CD1c-positive myeloid dendritic cell (primary cell): ENCODE measurements at regions not wholly inside any gene's neighbourhood (a gene's known extent, or its start where the extent isn't known, plus 50 kb on each side); places are given as distances from the start of the nearest gene placed in this dataset.
"Not testable (repeated sequence)": the region's sequence is repeated elsewhere in the genome, so short reads cannot be mapped to it uniquely, and the experiment has no call there.

Source experiments
- DNase-seq: peaks from one replicate; pipeline ENCODE4 v3.0.0-alpha.2; 2016; ENCODE audit errors: extremely low spot score

DNA sequence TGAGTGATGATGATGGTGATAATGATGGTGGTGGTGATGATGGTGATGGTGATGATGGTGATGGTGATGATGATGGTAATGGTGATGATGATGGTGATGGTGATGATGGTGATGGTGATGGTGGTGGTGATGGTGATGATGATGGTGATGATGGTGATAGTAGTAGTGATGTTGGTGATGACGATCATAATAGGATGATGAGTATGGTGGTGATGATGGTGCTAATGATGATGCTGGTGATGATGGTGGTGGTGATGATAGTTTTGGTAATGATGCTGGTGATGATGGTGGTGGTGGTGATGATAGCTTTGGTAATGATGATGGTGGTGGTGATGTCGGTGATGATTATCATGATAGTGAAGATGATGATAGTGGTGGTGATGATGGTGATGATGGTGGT is 171.5 kb upstream of the SFSWAP start:
- no peak for DNase-seq

DNA sequence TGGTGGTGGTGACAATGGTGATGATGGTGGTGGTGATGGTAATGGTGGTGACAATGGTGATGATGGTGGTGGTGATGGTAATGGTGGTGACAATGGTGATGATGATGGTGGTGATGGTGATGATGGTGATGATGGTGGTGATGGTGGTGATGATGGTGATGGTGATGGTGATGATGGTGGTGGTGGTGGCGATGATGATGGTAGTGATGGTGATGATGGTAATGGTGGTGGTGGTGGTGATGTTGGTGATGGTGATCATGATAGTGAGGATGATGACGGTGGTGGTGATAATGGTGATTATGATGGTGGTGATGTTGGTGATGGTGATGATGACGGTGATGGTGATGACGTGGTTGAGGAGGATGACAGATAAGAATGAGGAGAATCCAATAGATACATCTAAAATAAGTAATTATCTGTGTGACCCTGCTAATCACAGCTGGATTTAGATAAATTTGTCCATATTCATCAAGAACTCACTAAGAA is 170.7 kb upstream of the SFSWAP start:
- no peak for DNase-seq

DNA sequence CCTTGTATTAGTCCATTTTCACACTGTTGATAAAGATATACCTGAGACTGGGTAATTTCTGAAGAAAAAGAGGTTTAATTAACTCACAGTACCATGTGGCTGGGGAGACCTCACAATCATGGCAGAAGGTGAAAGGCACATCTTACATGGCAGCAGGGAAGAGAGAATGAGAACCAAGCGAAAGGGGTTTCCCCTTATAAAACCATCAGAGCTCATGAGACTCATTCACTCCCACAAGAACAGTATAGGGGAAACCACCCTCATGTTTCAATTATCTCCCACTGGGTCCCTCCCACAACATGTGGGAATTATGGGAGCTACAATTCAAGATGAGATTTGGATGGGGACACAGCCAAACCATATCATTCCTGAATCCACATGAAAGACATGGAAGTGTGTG is 169.4 kb upstream of the SFSWAP start:
- not testable (repeated sequence) for DNase-seq

DNA sequence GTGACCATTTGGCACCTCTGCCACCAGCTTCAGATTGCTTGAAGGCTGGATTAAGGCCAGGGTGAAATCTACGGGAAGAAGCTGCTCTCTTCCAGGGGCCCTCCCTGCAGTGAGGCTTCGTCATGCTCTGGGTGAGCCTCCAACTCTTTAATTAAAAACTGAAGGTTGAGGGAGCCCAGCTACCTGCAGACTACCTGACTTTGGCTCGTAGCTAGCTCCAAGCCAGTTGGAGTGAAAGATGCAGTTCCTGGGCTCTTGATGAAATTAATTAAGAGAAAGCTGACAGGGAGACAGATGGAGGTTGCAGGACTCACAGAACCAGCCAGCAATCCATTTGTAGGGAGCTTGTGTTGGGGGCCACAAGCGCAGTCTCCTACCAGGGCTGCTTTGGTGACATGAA is 168.5 kb upstream of the SFSWAP start:
- no peak for DNase-seq

DNA sequence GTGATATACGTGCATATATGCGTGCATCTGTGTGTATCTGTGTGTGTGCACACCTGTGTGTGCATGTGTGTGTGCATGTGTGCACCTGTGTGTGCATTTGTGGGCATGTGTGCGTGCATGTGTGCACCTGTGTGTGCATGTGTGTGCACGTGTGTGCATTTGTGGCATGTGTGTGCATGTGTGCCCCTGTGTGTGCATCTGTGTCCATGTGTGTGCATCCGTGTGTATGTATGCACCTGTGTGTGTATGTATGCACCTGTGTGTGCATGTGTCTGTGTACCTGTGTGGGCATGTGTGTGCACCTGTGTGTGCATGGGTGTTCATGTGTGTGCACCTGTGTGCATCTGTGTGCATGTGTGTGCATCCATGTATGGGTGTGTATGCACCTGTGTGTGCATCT is 167.8 kb upstream of the SFSWAP start:
- no peak for DNase-seq

DNA sequence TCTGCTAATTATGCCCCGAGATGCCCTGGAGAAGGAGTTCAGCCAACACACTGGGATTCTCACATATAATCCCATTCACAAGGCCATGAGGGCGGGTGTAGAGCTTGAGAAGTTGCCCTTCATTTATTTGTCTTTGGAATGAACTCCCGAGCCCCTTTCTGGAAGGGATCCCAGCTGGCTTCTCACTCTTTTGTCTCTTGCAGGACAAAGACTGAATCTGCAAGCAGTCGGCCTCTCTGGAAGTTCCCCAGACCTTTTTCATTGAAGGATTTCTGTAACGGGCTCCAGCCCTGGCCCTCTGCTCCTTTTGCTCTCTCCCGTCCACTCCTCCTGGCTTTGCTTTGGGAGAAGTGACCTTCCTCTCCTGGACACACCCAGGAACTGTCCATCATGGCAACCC is 163.3 kb upstream of the SFSWAP start:
- DNase-seq: no peak

DNA sequence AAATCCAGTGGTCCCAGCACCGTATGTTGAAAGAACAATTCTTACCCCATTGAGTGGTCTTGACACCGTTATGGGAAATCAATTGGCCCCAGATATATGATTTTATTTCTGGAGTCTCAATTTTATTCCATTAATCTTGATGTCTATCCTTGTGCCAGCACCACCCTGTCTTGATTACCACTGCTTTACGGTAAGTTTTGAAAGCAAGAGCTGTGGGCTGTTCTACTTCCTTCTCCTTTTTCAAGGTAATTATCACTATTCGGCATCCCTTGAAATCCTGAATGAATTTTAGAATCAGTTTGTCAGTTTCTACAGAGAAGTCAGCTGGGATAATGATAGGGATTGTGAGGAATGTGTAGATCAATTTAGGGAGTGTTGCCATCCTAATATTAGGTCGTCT is 160.8 kb upstream of the SFSWAP start:
- DNase-seq: peak; percentile 4

DNA sequence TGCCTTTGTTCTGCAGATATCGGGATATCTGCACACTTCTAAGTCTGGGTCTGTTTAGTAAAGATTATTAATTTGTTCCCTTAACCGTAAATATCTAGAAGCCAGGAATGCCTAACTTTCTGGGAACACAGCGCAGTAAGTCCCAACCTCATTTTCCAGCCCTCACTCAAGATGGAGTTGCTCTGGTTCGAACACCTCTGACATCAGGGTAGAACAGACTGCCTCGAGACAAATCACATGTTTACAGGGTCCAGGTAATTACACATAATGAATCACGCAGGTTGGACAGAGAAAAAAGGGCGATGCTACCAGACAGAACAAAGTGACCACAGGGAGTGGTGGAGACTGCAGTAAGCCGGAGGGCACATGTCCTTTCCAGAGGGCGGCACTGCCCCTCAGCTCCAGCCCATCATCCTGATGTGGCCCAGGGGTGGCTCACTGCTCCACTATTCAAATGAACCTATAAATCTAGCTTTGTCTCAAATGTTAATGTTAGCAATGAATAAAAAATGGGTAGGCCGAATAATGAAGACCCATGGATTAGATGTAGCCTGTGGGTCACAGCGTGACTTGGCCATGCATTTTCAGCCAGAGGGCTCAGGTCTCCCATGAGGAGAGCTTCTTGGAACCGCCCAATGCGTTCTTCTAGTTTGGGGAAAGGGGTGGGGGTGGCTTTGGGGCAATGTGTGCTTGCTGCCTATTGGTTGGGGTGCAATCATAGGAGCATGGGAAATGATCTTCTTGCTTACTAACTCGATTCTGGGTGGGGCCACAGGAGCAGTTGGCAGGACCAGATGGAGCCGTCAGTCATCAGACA is 159.0 kb upstream of the SFSWAP start:
- no peak for DNase-seq

DNA sequence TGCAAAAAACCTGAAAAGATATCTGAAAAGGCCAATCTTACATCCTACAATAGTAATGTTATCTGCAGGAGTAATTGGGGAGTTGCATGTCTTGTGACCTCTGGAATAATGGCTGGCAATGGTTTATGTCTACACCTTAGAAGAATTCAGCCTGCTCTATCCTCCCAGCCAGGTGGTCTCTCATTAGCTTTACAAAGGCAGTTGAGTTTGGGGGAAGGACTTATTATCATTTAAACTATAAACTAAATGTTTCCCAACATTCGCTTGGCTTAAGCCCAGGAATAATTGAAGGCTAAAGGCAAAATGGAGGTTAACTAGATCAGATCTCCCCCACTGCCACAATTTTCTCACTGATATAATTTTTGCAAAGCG is 158.4 kb upstream of the SFSWAP start:
- DNase-seq: no peak

DNA sequence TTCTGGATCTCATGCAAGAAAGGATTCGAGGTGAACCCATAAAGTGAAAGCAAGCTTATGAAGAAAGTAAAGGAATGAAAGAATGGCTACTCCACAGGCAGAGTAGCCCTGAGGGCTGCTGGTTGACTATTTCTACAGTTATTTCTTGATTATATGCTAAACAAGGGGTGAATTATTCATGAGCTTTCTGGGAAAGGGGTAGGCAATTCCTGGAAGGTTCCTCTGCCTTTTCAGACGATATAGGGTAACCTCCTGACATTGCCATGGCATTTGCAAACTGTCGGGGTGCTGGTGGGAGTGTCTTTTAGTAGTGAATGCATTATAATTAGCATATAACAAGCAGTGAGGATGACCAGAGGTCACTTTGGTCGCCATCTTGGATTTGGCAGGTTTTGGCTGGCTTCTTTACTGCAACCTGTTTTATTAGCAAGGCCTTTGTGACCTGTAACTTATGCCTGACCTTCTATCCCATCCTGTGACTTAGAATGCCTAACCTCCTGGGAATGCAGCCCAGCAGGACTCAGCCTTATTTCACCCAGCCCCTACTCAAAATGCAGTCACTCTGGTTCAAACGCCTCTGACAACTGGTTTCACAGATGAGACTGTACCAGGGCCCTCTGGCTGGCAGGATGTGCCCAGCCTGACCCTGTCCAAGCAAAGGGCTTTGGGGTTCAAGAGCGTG is 157.7 kb upstream of the SFSWAP start:
- DNase-seq: no peak

DNA sequence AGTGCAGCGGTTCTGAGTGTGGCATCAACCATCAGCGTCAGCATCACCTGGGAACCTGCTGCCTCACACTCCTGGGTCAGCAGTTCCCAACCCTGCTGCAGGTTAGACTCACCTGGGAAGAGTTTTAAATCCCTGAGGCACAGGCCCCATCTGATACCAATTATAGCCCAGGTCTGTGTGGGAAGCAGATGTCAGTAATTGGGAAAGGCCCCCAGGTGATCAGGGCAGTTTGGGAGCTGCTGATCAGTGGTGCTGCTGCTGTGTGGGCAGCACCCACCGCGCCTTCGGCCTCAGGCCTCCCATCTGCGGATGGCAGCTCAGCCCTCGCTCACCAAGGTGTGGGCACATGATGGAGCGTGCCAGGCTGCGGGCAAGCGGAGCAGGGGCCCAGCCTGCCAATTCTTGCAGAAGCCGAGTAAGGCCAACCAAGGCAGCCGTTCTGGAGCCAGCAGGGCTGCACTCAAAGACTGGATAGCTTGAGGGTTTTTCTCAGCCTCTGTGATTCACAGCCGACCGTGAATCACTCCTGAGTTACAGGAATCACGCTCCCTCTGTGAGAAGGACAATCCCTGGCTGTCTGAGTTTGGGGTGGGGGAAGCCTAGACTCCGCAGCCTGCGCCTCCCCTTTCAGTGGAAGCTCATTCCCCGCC is 155.6 kb upstream of the SFSWAP start:
- no peak for DNase-seq

DNA sequence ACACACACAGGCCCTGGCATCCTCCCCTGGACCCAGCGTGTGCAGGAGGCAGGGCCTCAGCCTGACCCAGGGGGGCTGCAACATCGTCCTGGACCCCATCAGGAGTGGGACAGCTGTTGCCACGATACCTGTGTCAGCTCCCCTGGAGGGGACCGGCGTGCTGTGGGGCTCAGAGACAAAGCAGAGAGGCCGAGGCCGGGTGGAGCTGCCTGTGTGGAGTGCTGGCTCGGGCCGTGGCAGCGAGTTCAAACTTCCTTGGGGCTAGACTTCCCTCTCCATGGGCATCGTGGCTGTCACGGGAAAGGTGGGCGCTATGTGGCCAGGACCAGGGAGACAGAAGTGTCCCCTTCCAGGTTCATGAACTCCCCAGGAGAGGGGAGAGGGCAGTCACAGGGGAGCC is 155.0 kb upstream of the SFSWAP start:
- DNase-seq: no peak

DNA sequence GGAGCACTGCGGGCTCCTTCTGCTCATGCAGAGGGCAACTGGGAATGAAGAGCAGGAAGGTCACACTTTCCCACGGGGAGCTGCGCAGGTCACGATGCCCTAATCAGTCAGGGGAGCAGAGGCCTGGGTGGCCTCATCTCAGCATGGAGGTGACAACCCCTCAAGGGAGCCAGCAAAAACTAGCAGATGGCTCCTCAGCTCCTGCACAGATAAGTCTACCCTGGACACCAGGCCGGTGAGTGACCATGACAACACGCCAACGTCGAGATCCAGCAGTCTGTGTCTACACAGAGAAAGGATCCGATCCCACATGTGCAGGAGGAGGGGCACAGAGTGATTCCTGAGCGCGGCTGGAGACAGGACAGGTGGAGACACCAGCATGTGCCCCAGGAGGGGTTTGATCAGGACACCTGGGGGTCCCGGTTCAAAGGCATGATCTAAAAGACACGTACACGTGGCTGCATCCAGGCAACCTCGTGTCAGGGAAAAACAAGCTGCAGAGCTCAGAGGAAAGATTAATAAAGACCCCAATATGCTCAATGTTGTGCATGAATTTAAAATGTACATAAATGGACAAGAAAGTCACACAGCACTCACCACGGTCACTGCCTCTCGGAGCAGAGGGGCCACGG is 153.7 kb upstream of the SFSWAP start:
- no peak for DNase-seq

DNA sequence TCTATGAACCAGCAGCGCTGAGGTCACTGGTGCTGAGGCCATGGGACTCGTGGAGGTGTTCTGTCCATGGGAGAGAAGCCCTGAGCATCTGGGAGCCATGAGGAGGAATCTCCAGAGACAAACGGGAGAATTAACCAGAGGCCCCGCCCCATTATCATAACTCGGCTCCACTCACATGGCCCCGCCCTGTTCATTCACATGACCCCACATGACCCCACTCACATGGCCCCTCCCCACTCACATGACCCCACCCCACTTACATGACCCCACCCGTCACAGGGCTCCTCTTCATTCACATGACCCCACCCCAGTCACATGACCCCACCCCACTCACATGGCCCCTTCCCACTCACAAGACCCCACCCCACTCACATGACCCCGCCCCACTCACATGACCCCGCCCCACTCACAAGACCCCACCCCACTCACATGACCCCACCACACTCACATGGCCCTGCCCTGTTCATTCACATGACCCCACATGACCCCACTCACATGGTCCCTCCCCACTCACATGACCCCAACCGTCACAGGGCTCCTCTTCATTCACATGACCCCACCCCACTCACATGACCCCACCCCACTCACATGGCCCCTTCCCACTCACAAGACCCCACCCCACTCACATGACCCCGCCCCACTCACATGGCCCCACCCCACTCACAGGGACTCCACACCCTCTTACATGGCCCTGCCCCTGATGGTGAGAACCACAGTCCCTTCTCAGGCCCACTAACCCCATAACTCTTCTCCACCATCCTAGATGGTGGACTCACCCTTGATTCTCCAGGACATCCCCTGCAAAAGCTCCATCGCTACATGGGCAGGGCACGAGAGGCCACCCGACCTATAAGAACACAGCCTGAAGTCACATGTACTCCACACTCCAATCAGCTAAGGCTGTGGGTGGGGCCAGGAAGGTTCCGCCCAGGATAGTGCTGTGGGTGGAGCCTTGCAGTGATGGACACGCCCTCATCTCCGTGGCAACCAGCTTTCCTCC is 151.1 kb upstream of the SFSWAP start:
- DNase-seq: peak; percentile 1

DNA sequence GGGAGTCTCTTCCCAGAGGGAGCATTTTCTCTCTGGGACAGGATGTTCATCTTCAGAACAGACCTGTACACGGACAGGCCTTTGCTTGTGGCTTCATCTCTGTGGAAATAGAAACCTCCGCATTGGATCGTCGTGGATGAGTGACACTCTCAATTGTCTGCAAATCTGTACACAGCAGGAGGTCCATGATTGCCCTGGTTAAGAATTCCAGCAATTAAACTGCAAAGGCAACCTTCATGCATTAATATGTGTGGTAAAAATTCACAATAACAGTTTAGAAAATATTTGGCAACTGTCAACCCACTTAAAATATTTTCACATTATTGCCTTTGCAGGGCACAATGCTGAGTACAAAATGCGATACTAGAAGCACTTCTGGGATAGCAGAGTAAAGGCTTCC is 149.8 kb upstream of the SFSWAP start:
- DNase-seq: no peak

DNA sequence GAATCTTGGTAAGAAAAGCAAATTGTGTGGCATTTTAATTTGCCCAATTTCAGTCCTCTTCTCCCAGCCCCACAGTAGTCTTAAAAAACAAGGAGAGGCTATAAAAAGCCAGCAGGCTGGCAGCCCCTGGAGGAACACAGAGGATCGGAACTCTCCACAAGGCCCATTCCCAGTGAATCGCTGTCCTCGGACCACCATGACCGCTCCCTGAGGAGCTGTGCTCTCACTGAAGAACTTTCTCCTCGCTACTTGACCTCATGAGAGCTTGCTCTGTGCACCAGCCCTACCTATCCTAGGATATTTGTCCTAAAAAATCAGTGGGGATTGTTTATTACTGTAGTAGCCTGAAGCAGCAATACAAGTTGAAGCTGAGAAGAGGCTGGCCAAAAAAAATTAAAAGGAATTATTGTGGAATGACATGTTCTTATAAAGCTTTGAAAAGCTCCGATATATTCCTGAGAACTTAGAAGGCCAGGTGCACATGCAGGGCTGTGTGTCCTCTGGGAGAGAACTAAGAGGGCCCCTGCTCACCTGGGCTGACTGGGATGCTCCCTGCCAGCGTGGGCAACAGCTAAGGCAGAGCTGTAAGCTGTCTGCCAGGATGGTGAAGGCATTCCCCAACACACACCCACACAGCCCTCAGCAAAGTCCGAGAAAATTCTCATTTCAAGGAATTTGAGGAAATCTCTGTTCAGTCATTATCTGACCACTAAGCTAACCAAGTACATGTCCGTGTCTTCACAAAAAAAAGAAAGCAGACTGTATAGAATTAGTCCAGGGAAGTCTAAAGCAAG is 148.8 kb upstream of the SFSWAP start:
- no peak for DNase-seq

DNA sequence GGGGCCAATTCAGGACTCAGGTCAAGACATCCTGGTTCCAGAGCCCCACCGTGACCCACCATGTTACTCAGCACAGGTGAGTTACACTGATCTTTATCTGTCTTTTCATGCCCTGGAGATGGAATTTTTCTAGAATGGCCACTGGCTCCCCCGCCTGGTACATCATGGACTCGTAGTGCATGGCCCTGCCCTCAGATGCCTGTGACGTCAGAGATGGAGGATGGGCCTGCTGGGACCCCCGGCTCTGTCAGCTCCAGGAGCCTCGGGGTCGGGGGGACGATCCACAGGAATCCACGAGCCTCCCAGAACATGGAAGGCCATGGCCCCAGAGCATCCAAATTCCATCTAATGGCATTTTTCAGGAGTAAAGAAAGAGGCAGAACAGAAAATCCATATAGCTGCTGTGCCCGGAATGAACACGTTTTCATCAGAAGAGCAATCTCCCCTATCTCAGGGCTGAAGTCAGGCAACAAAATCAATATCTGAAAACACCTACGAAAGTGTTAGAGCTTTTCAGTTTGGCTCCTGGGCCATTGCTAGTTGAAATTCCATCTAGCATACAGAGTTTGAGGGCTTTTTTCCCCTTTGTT is 146.7 kb upstream of the SFSWAP start:
- DNase-seq: not testable (repeated sequence)

DNA sequence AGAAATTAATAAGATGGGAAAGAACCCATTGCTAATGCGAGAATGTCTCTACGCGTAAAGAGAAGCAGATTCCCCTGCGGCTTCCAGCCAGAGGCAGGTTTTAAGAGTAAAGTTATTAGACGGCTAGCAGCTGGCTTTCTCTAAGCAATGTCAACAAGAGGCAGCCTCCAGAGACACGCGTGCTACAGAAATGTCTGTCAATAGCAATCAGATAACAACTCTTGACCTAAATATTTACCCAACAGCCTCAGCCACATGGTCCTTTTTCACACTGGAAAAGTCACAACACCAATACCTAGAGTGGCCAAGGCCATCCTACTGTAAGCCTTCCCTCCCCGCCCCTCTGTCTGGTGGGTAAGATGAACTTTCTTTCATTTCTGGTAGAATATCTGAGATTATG is 146.0 kb upstream of the SFSWAP start:
- no peak for DNase-seq

DNA sequence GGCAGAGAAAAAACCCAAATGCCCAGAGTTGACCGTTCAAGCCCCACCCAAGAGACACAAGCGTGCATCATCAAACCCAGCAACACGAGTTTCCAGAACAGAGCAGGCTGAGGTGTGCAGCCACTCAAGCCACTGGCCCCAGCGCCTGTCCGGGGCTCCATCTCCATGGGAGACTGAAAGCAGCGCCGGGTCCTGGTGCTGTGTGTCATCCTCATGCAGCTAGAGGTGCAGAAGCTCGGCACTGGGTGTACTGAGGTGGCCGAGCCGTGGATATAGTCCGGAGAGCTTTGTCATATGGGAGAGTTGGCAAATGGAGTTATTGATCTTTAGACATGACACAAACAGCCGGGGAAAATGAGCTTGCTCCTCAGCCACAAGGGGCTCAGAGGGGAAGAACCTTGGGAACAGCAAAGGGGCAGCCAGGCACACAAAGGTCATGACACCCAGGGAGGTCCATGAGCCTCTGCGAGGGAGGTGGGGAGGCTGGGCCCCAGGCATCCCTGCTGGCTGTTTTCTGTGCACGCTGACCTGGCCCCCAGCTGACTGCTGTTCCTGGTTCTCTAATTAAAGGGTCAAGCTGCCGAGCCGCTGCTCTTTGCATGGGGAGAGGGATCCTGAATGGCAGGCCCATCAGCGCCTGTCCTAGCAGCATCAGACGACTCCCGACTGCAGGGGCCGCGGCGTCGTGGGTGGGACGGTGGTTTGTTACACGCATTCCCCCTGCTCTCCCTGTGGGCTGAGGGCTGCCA is 145.4 kb upstream of the SFSWAP start:
- no peak for DNase-seq
